Tibial artery (tissue), 4 donors: ENCODE measurements at regions not wholly inside any gene's neighbourhood (a gene's known extent, or its start where the extent isn't known, plus 50 kb on each side); places are given as distances from the start of the nearest gene placed in this dataset.
"Not testable (repeated sequence)": the region's sequence is repeated elsewhere in the genome, so short reads cannot be mapped to it uniquely, and the experiment has no call there.

Experiments used
- DNase-seq, 2 donors: peaks; one replicate each; pipeline ENCODE4 v3.0.0-alpha.2; 2019
- H3K27ac ChIP-seq, 2 donors: fragments of 200-600 bp; sonication (generic) in 1 of 2; 1 replicate in 1 of 2; 2 replicates in 1 of 2; pipeline ENCODE4 v1.5.1; 2018 to 2019; ENCODE audit warnings: mild to moderate bottlenecking in 1 of 2
- H3K27me3 ChIP-seq, 2 donors: fragments of 200-600 bp; sonication (generic) in 1 of 2; one replicate each; pipeline versions ENCODE4 v1.5.1 to v1.6.0; 2016 to 2019
- H3K36me3 ChIP-seq, 3 donors: fragments of 200-600 bp; sonication (generic) in 2 of 3; one replicate each; pipeline ENCODE4 v1.5.1; 2016 to 2019; ENCODE audit warnings: mild to moderate bottlenecking in 2 of 3
- H3K4me1 ChIP-seq, 4 donors: fragments of 200-600 bp; sonication (generic) in 2 of 4; 1 replicate in 3 of 4; 2 replicates in 1 of 4; pipeline ENCODE4 v1.5.1; 2016 to 2019
- H3K4me3 ChIP-seq, 2 donors: fragments of 200-600 bp; sonication (generic) in 1 of 2; 1 replicate in 1 of 2; 2 replicates in 1 of 2; pipeline ENCODE4 v1.5.1; 2018 to 2019; ENCODE audit warnings: mild to moderate bottlenecking in 2 of 2
- H3K9me3 ChIP-seq, 3 donors: fragments of 200-600 bp; sonication (generic) in 1 of 3; one replicate each; pipeline ENCODE4 v1.5.1; 2016 to 2019
- intact Hi-C: fragments of 100-400 bp; cut with DNase I; formaldehyde crosslinking; loops from one replicate; pipeline ENCODE4 v1.15.0; 2023; ENCODE audit warnings: low total_unique reads
- TF ChIP-seq, protein P1 (sequence below), 2 experiments: fragments of 200-600 bp in 1 of 2; fragments of 450-650 bp in 1 of 2; IDR thresholded peaks; one replicate each; pipeline ENCODE4 v1.5.1; 2017 to 2019; ENCODE audit warnings: antibody characterized with exemption in 2 of 2, mild to moderate bottlenecking in 1 of 2, moderate library complexity in 1 of 2

DNA sequence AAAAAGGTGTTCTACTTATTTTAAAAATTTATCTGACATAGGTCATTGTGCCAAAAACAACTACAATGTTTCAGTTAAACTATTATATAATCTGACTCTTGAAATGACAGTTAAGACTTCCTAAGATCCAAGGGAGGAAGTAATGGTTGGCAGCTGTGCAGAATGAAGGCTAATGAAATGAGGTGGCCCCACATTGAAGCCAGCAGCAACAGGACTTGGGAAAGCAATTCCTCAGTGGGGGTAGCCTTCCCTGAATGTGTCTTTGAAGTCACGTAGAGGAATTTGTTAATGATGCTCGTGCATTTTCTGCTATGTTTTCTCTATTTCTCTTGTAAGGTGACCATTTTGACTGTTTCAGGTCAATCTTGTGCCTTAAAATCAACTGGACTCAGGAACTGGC lies 162.4 kb upstream of the DAAM1 start:
- H3K4me3 ChIP-seq: no peak overlapping the region
- no peak overlapping the region for H3K27ac ChIP-seq
- intact Hi-C loops: loop anchor here (10.0 kb wide), 1 partner anchor 391 kb away; the partner anchor contains the start of gene DACT1
- H3K27me3 ChIP-seq: no peaks in the 10 kb centered on the region
- peaks cover 0 to 5% (median 0%) of the 10 kb centered on the region in 4 donors for H3K4me1 ChIP-seq
- no peak for DNase-seq
- H3K9me3 ChIP-seq: no peaks in the 10 kb centered on the region
- no peaks in the 10 kb centered on the region for H3K36me3 ChIP-seq
- TF ChIP-seq, protein P1, sequence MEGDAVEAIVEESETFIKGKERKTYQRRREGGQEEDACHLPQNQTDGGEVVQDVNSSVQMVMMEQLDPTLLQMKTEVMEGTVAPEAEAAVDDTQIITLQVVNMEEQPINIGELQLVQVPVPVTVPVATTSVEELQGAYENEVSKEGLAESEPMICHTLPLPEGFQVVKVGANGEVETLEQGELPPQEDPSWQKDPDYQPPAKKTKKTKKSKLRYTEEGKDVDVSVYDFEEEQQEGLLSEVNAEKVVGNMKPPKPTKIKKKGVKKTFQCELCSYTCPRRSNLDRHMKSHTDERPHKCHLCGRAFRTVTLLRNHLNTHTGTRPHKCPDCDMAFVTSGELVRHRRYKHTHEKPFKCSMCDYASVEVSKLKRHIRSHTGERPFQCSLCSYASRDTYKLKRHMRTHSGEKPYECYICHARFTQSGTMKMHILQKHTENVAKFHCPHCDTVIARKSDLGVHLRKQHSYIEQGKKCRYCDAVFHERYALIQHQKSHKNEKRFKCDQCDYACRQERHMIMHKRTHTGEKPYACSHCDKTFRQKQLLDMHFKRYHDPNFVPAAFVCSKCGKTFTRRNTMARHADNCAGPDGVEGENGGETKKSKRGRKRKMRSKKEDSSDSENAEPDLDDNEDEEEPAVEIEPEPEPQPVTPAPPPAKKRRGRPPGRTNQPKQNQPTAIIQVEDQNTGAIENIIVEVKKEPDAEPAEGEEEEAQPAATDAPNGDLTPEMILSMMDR (IDR thresholded peaks at IDR 0.05): no peak

DNA sequence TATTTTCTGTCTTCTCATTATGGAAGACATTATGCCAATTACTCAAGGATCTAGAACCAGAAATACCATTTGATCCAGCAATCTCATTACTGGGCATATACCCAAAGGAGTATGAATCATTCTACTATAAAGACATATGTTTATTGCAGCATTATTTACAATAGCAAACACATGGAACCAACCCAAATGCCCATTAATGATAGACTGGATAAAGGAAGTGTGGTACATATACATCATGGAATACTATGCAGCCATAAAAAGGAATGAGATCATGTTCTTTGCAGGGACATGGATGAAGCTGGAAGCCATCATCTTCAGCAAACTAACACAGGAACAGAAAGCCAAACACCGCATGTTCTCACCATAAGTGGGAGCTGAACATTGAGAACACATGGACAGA lies 161.8 kb upstream of the DAAM1 start:
- intact Hi-C loops: loop anchor here (10.0 kb wide), 1 partner anchor 392 kb away; the partner anchor contains the start of gene DACT1

DNA sequence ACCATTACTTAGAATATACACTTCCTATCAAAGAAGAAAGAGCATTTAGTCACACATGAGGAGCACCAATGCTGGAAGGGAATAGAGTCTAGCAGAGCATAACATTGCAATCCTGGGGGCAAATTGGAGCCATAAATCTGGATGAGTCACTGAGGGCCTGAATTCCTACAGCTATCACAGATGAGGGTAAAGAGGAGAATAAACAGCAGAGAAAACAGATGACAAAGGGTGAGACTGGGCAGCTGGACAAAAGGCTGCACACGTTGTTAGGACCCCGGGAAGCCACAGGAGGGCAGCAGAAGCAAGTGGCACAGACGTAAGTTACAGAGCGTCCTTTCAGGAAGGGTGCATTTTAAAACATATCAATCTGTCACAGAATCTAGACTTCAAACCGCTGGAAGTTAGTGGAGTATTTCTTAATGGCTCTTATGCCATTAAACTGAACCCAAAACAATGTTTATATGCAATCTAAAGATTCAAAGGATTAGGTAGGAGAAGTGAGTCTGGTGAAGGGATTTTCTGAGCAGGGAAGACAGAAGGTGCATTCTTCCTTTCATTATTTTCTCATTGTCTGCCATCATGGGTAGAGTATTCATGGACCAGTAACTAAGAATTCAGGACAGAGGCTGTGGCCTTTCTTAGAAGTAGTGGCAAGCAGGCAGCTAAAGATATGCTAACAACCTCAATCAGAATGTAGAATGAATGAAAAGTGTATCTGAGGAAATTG lies 159.8 kb upstream of the DAAM1 start:
- H3K9me3 ChIP-seq: no peaks in the 10 kb centered on the region
- no peak overlapping the region for H3K27ac ChIP-seq
- H3K4me1 ChIP-seq: peaks cover 0 to 5% (median 0%) of the 10 kb centered on the region in 4 donors
- peak in 1 of 2 donors; percentile 36 for DNase-seq
- H3K36me3 ChIP-seq: no peaks in the 10 kb centered on the region
- TF ChIP-seq, protein P1 (IDR thresholded peaks at IDR 0.05): peak; percentile 68 to 83
- no peaks in the 10 kb centered on the region for H3K27me3 ChIP-seq
- intact Hi-C loops: loop anchor here (10.0 kb wide), 1 partner anchor 394 kb away; the partner anchor contains the start of gene DACT1
- no peak overlapping the region for H3K4me3 ChIP-seq

More for the DNA sequence above, 161.8 kb upstream of the DAAM1 start:
- H3K27me3 ChIP-seq, H3K27ac ChIP-seq, H3K9me3 ChIP-seq, H3K4me1 ChIP-seq, H3K4me3 ChIP-seq, H3K36me3 ChIP-seq, DNase-seq: not testable (repeated sequence)

GRCh38 chr14:59032826-59033225 lies 155.6 kb upstream of the DAAM1 start:
- Histone ChIP-seq H3K4me3 (no peak overlapping the region), H3K9me3 (no peaks in the 10 kb centered on the region), H3K4me1 (peaks cover 0 to 5% (median 0%) of the 10 kb centered on the region in 4 donors), H3K36me3 (no peaks in the 10 kb centered on the region), H3K27ac (no peak overlapping the region), H3K27me3 (no peaks in the 10 kb centered on the region)
- intact Hi-C loops: no loop called here
- DNase-seq: no peak
- TF ChIP-seq, protein P1 (IDR thresholded peaks at IDR 0.05): no peak

- no peak overlapping the region for H3K4me3 ChIP-seq
- no peaks in the 10 kb centered on the region for H3K9me3 ChIP-seq
- no peaks in the 10 kb centered on the region for H3K27me3 ChIP-seq
- no peak for DNase-seq
- H3K4me1 ChIP-seq: no peaks in the 10 kb centered on the region
- H3K36me3 ChIP-seq: no peaks in the 10 kb centered on the region
- TF ChIP-seq, protein P1 (IDR thresholded peaks at IDR 0.05): no peak
- no peak overlapping the region for H3K27ac ChIP-seq
- intact Hi-C loops: no loop called here
Measured at GRCh38 chr14:59036134-59036533, 152.3 kb upstream of the DAAM1 start.

GRCh38 chr14:59037086-59037485 lies 151.4 kb upstream of the DAAM1 start:
- DNase-seq: no peak
- Histone ChIP-seq H3K27me3 (no peaks in the 10 kb centered on the region), H3K36me3 (no peaks in the 10 kb centered on the region), H3K9me3 (no peaks in the 10 kb centered on the region), H3K4me1 (no peaks in the 10 kb centered on the region), H3K4me3 (no peak overlapping the region), H3K27ac (no peak overlapping the region)
- TF ChIP-seq, protein P1 (IDR thresholded peaks at IDR 0.05): no peak
- intact Hi-C loops: no loop called here
